Suprapubic skin (tissue), 4 donors: ENCODE measurements at regions not wholly inside any gene's neighbourhood (a gene's known extent, or its start where the extent isn't known, plus 50 kb on each side); places are given as distances from the start of the nearest gene placed in this dataset.

Source experiments
- DNase-seq, 2 donors: peaks; one replicate each; pipeline ENCODE4 v3.0.0-alpha.2; 2019; ENCODE audit warnings: low spot score in 2 of 2
- H3K27ac ChIP-seq: fragments of 200-600 bp; sonication (generic); one replicate; pipeline ENCODE4 v1.5.1; 2019
- H3K27me3 ChIP-seq: fragments of 200-600 bp; sonication (generic); one replicate; pipeline ENCODE4 v1.5.1; 2019
- H3K36me3 ChIP-seq: fragments of 200-600 bp; sonication (generic); one replicate; pipeline ENCODE4 v1.5.1; 2019
- H3K4me1 ChIP-seq: fragments of 200-600 bp; sonication (generic); one replicate; pipeline ENCODE4 v1.5.1; 2019
- H3K4me3 ChIP-seq: fragments of 200-600 bp; sonication (generic); one replicate; pipeline ENCODE4 v1.5.1; 2019; ENCODE audit warnings: mild to moderate bottlenecking
- H3K9me3 ChIP-seq: fragments of 200-600 bp; sonication (generic); one replicate; pipeline ENCODE4 v1.5.1; 2019
- CTCF ChIP-seq, 2 donors: fragments of 200-600 bp in 1 of 2; fragments of 450-650 bp in 1 of 2; sonication (generic) in 1 of 2; IDR thresholded peaks; one replicate each; pipeline ENCODE4 v1.5.1; 2016 to 2019; ENCODE audit warnings: antibody characterized with exemption in 2 of 2, mild to moderate bottlenecking in 1 of 2, moderate library complexity in 1 of 2
- EP300 ChIP-seq: sonication (generic); formaldehyde crosslinking; IDR thresholded peaks from one replicate; pipeline ENCODE4 v1.6.1; 2017; ENCODE audit warnings: antibody characterized with exemption
- POLR2A ChIP-seq, 2 donors: fragments of 450-650 bp; IDR thresholded peaks; one replicate each; pipeline ENCODE4 v1.6.1; 2017; ENCODE audit warnings: antibody characterized with exemption in 2 of 2, mild to moderate bottlenecking in 2 of 2, moderate library complexity in 2 of 2
- POLR2AphosphoS5 ChIP-seq, 3 donors: sonication (generic); formaldehyde crosslinking; IDR thresholded peaks; one replicate each; pipeline ENCODE4 v1.6.1; 2017; ENCODE audit warnings: antibody characterized with exemption in 3 of 3
- WGBS: methylation state at CpG from one replicate; pipeline ENCODE4 v1.1.5; 2018; 5-methylcytosine and 5-hydroxymethylcytosine counted together

DNA sequence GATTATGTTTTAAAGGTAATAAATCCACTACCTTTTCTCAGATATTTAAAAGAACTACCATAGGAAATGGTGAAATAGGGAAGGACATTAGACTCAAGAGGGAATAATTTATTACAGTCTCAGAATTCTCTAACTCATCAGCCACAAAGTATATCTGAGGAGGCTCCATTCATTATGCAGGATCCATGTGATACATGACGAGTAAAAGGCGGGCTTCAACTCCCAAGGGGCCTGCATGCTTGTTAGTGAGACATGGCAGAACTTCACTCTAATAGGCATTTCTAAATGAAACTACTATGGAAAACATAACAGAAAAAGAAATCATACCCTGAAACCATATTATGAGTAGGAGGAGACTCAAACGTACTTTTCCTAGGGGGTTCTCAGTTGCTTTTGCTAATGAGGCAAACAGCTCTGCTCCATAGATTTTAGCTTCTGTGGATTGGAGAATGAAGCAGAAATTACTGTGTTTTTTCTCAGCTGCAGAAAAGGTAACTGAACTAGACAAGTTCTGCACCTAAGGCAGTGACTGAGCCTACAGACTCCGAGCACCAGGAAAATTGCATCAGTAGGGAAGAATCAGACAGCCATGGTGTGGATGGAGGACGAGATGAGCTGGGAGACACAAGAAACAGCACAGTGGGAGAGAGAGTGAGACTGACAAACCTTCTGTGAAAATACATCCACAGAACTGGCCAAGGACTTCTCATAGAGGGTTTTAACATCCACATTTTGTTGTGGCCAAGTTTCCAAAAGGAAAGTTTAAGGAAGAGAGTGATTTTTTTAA, 254.6 kb upstream of the PRDM1 start:
- WGBS, result 87% methylated on average over 5 of the region's 5 CpGs
- Histone ChIP-seq H3K4me3 (no peak overlapping the region), H3K36me3 (no peaks in the 10 kb centered on the region), H3K27ac (no peak overlapping the region), H3K27me3 (no peaks in the 10 kb centered on the region), H3K9me3 (no peaks in the 10 kb centered on the region), H3K4me1 (peaks cover 14% of the 10 kb centered on the region)
- no peak for DNase-seq
- no peak for TF ChIP-seq EP300
- no peak for TF ChIP-seq POLR2A (IDR thresholded peaks at IDR 0.05)

DNA sequence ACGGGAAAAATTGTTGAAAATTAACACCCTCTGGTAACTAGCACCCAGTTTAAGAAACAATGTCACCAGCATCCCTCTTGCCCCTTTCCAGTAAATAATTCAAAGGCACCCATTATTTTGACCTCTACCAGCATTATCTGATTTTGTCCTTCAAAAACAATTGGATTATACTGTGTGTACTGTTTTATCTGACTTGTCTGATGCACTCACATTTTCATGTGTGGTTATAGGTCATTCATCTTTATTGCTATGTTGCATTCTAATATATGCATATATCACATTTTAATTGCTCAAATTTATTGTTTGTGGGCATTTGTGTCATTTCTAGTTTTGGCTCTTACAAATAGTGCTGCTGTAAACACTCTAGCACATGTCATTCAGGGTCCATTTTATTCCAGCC, 260.9 kb upstream of the PRDM1 start:
- 77% methylated on average over 1 of the region's 1 CpG for WGBS
- H3K36me3 ChIP-seq, result no peaks in the 10 kb centered on the region

DNA sequence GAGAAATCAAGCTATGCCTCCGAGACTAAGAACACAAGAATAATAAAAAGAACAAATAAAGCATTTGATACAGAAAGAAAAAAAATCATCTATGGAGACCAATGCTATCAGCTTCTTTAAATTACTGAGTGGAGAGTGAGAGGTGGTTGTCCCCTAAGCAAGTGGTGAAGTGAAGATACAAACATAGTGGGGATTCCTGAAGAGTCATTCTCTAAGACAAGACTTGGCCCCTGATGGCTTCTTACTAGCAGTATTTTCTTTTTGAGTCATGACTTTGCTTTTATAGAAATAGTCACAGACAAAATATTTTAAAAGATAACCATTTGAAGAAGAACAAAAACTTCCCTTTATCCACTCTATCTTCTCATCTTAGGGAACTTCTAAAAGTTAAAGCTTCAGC, 261.4 kb upstream of the PRDM1 start:
- TF ChIP-seq EP300 (no peak), POLR2A (IDR thresholded peaks at IDR 0.05) (no peak), CTCF (IDR thresholded peaks at IDR 0.05) (no peak), POLR2AphosphoS5 (IDR thresholded peaks at IDR 0.05) (no peak)
- 87% methylated on average over 1 of the region's 1 CpG for WGBS
- no peak for DNase-seq

More for the DNA sequence above, 260.9 kb upstream of the PRDM1 start:
- Histone ChIP-seq H3K4me3 (no peak overlapping the region), H3K27me3 (no peaks in the 10 kb centered on the region), H3K4me1 (no peaks in the 10 kb centered on the region), H3K9me3 (no peaks in the 10 kb centered on the region), H3K27ac (no peak overlapping the region)
- TF ChIP-seq EP300, result no peak
- TF ChIP-seq POLR2AphosphoS5 (IDR thresholded peaks at IDR 0.05), result no peak
- TF ChIP-seq CTCF (IDR thresholded peaks at IDR 0.05), result no peak
- DNase-seq, result no peak

GRCh38 chr6:105821777-105822176, 264.4 kb upstream of the PRDM1 start:
- Histone ChIP-seq H3K9me3 (no peaks in the 10 kb centered on the region), H3K27me3 (no peaks in the 10 kb centered on the region), H3K36me3 (no peaks in the 10 kb centered on the region), H3K4me3 (no peak overlapping the region), H3K27ac (no peak overlapping the region), H3K4me1 (peaks cover 16% of the 10 kb centered on the region)
- WGBS, result 93% methylated on average over 1 of the region's 1 CpG
- TF ChIP-seq EP300 (no peak), POLR2AphosphoS5 (IDR thresholded peaks at IDR 0.05) (no peak), CTCF (IDR thresholded peaks at IDR 0.05) (no peak), POLR2A (IDR thresholded peaks at IDR 0.05) (no peak)
- no peak for DNase-seq

More for the DNA sequence above, 261.4 kb upstream of the PRDM1 start:
- Histone ChIP-seq H3K27me3 (no peaks in the 10 kb centered on the region), H3K4me3 (no peak overlapping the region), H3K27ac (no peak overlapping the region), H3K36me3 (no peaks in the 10 kb centered on the region), H3K4me1 (no peaks in the 10 kb centered on the region), H3K9me3 (no peaks in the 10 kb centered on the region)

DNA sequence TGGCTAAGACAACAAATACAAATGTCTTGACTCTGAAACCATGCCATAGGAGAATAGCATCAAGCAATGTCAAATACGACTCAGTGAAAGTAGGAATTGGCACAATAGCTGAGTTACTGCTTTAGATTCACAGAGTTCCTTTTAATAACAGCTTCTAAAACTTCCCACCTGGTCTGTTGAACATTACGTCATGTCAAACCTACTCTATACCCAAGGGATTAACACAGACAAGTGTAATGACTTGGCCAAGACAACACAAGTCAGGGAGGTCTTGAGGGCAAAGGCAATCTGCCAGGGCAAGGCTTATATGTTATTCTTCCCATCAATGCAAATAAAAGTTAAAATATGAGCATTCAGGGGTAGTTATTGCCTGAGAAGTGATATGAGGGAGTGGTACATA, 265.1 kb upstream of the PRDM1 start:
- H3K27ac ChIP-seq, result no peak overlapping the region

More for the DNA sequence above, 265.1 kb upstream of the PRDM1 start:
- no peaks in the 10 kb centered on the region for H3K9me3 ChIP-seq
- H3K4me3 ChIP-seq, result no peak overlapping the region
- WGBS, result 60% methylated on average over 2 of the region's 2 CpGs
- no peak for DNase-seq
- TF ChIP-seq POLR2AphosphoS5 (IDR thresholded peaks at IDR 0.05) (no peak), POLR2A (IDR thresholded peaks at IDR 0.05) (no peak), EP300 (no peak), CTCF (IDR thresholded peaks at IDR 0.05) (no peak)
- H3K36me3 ChIP-seq, result no peaks in the 10 kb centered on the region
- no peaks in the 10 kb centered on the region for H3K27me3 ChIP-seq
- H3K4me1 ChIP-seq, result peaks cover 16% of the 10 kb centered on the region
